GM12891 (cell line): ENCODE measurements at regions not wholly inside any gene's neighbourhood (a gene's known extent, or its start where the extent isn't known, plus 50 kb on each side); places are given as distances from the start of the nearest gene placed in this dataset.

Experiments
- POLR2A ChIP-seq: IDR thresholded peaks from 2 replicates; pipeline ENCODE4 v1.6.1; 2011; ENCODE audit warnings: low read depth, low read length, control low read depth
- POLR2AphosphoS5 ChIP-seq: IDR thresholded peaks from 2 replicates; pipeline ENCODE4 v1.6.1; 2011; ENCODE audit warnings: low read depth, low read length, control low read depth
- POU2F2 ChIP-seq: IDR thresholded peaks from 2 replicates; pipeline ENCODE4 v1.6.1; 2011; ENCODE audit warnings: low read depth, mild to moderate bottlenecking, control low read depth, low read length, moderate library complexity

DNA sequence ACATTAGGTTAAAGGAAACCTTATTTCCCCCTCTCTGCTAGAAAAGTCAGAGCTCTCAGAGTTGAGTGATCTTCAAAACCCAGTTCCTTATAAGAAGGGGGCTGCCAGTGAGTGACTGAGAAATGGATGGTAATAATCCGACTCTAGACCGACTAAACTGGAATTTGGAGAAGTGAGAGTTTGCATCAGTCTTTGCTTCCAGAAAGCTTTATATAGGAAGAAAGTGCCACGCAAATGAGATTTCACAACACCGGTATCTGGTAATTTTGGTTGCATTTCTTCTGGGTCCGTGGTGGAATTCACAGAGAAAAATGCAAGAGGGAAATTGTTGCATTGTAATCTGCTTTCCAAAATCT lies 271.4 kb downstream of the MAF start:
- TF ChIP-seq POLR2AphosphoS5: no peak
- no peak for TF ChIP-seq POLR2A
- TF ChIP-seq POU2F2: no peak
